IPS-NIHi7 (cell line): ENCODE measurements at regions not wholly inside any gene's neighbourhood (a gene's known extent, or its start where the extent isn't known, plus 50 kb on each side); places are given as distances from the start of the nearest gene placed in this dataset.
A peak's percentile ranks its signal among the peaks of the same experiment; 100 is the strongest.

Experiments
- DNase-seq: peaks from one replicate; pipeline ENCODE4 v3.0.0; 2012; ENCODE audit warnings: mixed read lengths; ENCODE audit errors: extremely low spot score

DNA sequence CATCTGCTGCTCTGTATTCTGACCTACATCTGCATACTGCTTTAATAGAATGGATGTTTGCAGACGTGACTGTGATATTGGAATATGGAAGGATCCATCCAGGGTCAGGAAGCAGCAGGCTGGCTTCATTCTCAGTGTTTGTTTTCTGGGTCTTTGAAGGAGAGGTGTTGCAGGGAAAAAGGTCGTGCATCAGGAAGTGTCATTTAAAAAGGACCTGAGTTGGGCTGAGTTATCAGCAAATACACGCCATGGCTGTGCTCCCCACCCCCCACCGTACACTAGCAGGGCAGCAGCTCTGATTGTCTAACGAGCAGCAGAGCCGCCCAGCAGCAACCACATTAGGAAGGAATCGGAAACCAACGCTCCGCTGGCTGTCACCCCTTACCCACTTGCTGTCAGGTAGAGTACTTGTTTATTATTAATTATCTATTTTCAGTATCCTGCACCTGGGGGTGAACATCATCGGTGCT lies 63.1 kb upstream of the STEAP1B start:
- DNase-seq: no peak

DNA sequence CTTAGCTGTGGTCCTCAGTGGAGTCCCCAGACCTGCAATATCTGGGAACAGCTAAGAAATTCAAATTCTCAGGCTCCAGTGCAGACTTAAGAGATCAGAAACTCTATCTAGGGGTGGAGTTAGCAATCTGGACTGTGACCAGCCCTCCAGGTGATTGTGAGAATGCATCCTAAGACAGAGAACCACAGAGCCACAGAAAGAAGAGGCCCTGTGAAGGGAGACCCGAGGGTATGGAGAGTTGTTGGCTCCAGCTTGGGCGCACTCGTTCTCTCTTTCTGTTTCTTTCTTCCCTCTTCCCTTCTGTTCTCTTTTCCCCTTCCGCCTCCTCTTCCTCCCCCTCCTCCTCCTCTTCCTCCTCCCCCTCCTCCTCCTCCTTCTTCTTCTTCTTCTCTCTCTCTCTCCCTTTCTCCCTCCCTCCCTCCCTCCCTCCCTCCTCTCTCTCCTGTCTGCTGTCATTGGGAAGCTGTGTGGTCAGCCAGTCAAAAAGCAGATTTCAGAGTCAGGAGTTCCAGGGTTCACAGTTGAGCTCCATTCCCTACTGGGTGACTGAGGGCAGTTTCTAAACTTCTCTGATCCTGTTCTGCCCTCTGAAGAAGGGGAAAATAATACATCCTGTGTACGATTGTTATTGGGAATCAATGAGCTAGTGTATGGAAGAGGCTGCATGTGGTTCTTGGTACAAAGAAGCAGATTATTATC lies 62.1 kb upstream of the STEAP1B start:
- peak; percentile 24 for DNase-seq

DNA sequence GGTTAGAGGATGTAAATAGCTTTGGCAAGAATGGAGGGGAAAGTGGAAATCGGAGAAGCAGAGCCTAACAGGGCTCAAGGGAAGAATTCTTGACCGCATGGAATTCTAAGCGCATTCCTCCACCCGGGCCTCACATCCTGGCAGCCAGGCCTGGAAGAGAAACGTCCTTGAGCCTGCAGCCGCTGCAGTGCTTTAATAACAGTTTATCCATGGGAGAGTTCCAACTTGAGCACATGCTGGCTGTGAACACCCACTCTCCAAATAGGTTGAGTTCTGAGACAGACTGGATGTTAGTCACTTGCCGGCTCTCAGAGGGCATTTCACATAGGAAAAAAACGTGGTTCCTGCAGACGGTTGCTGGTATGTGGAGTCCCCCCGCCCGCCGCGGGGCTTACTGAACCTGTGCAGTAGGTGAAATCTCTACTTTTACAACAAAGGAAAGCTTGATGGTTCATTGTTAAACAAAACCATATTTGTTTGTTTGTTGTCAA lies 61.4 kb upstream of the STEAP1B start:
- DNase-seq: peak; percentile 77

DNA sequence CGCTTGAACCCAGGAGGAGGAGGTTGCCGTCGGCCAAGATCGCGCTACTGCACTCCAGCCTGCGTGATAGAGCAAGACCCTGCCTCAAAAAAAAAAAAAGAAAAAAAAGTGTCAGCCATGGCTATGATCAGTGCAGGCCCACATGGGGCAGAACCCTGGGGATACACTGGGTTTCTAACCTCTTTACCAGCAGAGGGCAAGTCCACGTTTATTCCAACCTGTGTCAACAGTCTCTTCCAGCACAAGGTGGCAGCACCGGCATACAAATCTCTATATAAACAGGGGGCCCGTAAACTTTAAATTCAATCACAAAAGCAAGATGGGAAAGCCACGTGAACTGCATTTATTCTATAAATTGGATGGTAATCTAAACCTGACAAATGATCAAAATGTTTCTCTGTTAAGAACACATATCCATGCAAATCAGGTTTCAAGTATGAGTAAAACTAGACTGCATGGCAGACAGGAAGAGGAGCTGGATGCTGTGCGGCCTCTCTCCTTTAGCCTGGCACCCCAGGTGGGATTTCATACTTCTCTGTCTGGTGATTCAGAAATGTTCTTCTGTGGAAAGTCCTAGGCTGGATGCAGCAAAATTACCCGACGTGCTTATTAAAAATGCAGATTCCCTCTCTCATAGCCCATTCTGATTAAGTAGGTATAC lies 60.0 kb upstream of the STEAP1B start:
- peak; percentile 80 for DNase-seq

DNA sequence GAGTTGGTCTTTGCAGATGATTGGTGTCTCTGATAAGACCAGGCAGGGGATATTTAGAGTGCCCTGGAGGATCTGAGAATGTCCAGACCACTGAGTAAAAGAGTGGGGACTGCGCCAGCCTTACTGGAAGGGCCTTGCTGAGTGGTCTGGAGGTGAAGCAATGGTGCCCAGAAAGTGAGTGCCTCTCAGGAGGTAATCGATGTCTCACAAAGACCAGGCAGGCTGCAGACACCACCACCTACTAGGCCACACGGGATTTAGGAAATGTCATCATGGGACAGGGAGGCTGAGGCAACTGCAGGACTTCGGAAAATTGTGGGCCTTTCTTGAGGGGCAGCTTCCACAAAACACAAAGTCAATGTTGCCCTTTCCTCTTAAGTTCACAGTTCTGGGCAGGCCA lies 57.2 kb upstream of the STEAP1B start:
- DNase-seq: no peak

DNA sequence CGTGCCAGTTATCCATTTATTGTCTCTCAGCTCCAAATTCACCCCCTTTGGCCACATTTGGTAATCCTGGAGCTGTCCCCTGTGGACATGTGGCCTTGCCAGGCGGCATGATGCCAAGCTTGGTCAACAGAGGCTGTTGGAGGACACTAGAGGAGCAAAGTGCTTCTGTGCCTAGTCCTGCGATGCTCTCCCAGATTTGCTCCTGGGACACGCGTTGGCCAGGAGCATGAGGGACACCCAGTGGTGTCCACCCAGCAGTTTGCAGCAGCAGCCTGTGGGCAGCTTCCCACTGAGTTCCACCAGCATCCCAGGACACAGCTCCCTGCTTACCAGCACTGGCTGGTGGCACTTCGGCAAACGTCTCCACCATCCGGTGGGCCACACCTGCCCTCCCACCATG lies 55.5 kb upstream of the STEAP1B start:
- no peak for DNase-seq

DNA sequence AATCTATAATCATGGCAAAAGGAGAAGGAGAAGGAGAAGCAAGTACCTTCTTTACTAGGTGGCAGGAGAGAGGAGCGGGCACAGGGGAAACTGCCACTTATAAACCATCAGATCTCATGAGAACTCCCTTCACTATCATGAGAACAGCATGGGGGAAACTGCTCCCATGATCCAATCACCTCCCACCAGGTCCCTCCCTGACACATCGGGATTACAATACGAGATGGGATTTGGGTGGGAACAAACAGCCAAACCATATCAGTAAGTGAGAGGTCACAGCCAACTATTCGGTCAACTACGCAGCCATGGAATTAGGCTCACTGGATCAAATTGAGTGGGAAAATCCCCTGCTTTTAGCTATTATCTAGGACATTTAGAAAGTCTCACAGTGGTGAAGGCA lies 54.2 kb upstream of the STEAP1B start:
- no peak for DNase-seq

DNA sequence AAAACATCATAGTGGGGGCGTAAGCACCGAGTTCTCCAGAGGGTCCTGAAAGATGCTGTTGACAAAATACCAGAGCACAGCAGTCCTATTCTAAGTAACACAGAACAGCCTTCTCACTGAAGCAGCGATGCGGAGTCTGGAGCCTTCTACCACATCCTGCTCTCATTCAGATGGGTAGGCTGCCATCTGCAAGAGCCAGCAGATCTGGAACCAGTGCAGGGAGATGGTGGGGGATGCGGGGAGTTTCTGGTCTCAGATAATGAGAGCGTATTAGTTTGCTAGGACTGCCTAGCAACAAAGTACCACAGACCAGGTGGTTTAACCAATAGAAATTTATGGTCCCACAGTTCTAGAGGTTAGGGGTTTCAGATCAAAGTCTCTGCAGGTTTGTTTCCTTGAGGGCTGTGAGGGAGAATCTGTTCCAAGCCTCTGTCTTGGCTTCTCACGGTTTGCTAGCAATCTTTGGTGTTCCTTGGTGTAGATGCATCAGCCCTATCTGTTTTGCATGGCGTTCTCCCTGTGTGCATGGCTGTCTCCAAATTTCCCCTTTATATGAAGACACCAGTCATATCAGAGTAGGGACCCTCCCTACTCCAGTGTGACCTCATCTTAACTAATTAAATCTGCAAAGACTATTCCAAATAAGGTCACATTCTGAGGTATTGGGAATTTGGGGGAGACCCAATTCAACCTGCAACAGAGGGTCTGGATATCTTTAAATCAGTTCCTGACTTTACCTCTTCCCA lies 52.0 kb upstream of the STEAP1B start:
- no peak for DNase-seq

DNA sequence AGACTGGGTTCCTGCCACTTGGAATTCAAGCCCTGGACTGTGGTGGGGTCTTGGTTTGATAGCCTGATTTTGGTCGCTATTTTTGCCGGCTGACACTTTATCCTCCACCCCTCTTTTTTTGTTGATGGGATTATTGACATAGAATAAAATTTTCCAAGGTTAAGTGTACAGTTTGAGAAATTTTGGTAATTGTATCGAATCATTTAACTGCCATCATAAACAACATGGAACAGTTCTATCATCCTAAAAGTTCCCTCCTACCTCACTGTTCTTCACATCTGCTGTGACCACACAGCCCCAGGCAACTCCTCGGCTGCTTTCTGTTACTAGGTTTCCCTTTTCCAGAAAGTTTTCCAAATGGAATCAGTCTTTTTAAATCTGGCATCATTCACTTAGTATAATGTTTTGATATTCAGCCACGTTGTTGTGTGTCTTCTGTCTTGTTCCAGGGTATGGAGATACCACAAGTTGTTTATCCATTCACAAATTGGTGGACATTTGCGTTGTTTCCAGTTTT lies 50.6 kb upstream of the STEAP1B start:
- no peak for DNase-seq

DNA sequence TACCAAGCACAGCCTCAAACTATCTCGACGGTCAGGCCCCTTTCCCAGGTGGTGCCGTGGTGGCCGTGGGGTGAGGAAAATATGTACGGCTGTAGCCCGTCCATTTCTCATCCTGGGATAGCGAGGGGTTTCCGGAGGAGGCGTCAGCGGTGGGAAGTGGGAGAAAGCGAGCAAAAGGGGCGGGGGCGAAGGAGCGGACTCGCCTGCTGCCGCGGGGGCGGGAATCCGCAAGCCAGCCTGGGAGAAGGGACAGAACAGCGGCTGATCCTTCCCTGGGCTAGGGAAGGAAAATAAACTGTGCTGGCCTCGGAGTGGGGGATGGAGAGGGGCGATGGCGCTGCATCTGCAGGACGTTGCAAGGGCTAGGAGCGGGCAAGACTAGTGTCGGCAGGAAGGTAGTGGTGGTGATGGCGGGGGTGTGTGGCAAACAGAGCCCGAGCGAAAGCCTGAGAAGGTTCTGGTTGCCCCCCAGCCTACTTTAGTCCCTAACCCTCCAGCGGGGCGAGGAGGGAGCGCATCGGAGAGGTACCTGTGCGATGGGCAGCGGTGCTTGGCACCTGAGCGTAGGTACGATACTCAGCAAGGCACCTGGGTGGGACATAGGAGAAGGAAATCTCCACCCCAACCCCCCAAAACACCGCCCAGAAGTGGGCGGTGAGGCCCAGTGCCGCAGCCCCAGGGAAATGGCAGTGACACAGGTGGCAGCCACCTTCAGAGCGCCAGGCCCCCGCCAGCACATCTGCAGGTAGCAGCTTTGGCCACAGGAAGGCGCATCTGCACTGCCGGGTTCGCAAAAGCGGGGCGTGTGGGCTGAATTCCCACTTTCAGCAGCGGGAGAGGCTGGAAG lies 49.9 kb upstream of the STEAP1B start:
- peak; percentile 83 for DNase-seq
